NCI-H69 (cell line): ENCODE measurements at regions not wholly inside any gene's neighbourhood (a gene's known extent, or its start where the extent isn't known, plus 50 kb on each side); places are given as distances from the start of the nearest gene placed in this dataset.
A peak's percentile ranks its signal among the peaks of the same experiment; 100 is the strongest.
"Not testable (repeated sequence)": the region's sequence is repeated elsewhere in the genome, so short reads cannot be mapped to it uniquely, and the experiment has no call there.

ENCODE experiments used
- DNase-seq: peaks from one replicate; lab custom pipeline; 2025; lab: John Stamatoyannopoulos, UW

DNA sequence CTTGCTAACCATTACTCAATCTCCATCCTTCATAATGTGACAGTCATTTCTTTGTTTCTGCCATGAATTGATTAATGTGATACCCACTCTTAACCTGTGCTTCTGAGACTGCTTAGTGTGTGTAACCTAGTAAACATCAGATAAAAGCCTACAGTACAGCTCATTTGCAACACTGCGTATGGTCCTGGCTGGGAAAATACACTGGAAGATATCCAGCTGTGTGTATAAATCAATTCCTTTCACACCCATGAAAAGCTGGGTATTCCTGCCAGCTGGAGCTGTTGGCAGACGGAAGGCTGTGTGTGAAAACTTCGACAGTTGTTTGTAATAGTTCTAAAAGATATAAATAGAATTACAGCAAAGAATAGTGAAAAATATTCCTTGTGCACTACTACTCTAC, 509.2 kb downstream of the FRK start:
- DNase-seq: peak; percentile 86

DNA sequence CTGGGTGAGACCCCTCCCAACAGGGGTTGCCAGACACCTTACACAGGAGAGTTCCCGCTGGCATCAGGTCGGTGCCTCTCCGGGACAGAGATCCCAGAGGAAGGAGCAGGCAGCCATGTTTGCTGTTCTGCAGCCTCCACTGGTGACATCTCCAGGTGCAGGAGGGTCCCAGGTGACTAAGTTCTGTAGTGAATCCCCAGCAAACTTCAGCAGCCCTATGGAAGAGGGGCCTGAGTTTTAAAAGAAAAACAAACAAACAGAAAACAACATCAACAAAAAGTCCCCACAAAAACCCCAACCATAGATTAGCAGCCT, 515.1 kb downstream of the FRK start:
- DNase-seq: no peak

DNA sequence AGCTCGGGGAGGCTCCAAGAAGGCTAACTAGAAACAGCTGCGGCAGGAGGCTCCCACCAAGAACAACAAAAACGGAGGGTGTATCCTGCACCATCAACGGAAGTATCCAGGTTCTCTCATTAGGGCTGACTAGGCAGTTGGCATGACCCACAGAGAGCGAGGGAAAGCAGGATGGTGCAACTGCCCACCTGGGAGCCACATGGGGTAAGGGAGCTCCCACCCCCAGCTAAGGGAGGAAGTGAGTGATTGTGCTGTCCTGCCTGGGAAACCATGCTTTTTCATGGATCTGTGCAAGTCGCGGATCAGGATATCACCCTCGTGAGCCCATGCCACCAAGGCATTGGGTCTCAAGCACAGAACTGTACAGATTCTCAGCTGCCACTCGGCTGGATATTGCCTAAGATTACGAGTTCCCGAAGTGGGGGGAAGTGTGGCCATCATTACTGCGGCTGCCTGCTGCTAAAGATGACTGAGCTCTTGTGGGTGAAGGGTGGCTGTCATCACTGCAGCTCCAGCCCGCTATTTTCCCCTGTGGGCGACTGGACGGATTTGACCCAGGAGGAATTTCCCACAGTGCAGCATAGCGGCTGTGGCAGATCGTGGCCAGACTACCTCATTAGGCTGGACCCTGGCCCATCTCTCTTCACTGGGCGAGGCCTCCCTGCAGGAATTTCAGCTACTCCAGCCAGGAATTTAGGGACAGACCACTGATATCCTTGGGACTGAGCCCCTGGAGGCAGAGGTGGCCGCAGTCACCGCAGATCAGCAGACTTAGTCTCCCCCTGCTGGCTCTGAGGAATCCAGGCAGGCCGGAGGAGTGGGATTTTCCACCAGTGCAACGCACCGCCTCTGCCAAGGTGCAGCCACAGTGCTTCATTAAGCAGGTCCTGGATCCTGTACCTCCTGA, 515.7 kb downstream of the FRK start:
- no peak for DNase-seq

DNA sequence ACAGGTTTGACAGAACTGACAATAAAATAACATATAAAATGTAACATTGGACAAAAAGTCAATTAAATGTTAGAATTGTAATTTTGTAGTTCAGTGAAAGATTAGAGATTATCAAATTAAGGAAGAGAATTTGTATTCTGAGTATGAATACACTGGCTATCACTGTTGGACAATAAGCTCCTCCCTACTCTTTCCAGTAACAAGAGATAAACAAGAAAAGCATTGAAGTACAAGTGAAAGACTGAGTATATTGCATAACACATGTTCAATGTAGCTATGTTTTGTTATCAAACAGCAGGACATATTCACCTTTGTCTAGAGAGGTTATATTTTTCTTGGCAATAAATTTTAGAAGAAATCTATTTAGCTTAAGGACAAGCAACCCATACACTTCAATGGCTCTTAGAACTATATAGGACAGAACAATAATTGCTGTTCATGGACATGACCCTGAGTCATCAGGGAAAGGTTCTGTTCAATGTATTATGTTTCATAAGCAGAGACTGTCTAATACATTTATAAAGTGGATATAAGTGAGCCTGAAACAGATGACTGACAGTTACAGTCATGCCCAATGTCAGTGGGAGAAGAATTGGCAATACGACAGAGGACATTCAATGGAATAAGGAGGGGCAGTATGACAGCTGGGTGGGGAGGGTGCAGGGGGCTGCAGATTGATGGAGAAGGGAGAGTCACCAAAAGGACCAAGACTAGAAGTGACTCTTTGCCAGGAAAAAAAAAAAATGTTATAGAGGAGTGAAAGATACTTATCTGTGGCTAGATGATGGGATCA, 520.4 kb downstream of the FRK start:
- DNase-seq: no peak

DNA sequence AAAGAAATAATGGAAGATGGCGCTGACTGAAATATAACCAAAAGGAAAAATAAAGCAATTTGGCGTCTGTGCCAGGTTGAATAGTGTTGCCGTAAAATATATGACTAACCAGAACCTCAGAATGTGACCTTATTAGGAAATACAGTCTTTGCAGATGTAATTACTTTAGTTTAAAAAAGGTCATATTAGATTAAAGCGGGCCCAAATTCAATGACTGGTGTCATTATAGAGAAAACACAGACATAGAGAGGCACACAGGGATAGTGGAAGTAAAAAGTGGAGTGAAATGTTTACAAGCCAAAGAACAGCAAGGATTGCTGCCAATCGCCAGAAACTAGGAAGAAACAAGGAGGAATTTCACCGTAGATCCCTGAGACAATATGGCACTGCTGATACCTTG, 521.2 kb downstream of the FRK start:
- DNase-seq: no peak

DNA sequence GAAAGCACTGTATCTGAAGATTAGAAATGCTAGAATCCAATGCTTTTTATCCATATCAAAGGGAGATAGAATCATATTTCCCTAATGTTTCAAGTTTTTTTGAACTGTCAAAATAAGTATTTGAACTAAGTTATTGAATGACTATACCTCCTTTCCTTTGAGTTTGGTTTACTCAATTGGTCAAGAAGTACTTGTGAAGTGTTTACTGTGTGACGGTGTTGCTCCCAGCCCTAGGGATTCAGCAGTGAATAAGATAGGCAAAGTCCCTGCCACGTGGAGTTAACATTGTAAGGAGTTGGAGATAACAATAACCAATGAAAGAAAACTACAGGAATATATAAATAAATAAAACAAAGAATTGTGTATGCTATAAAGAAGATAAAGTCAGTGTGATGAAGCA, 535.9 kb downstream of the FRK start:
- DNase-seq: no peak

DNA sequence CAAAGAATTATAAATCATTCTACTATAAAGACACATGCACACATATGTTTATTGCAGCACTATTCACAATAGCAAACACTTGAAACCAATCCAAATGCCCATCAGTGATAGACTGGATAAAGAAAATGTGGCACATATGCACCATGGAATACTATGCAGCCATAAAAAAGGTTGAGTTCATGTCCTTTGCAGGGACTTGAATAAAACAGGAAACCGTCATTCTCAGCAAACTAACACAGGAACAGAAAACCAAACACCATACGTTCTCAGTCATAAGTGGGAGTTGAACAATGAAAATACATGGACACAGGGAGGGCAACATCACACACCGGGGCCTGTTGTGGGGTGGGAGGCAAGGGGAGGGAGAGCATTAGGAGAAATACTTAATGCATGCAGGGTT, 538.9 kb downstream of the FRK start:
- not testable (repeated sequence) for DNase-seq

DNA sequence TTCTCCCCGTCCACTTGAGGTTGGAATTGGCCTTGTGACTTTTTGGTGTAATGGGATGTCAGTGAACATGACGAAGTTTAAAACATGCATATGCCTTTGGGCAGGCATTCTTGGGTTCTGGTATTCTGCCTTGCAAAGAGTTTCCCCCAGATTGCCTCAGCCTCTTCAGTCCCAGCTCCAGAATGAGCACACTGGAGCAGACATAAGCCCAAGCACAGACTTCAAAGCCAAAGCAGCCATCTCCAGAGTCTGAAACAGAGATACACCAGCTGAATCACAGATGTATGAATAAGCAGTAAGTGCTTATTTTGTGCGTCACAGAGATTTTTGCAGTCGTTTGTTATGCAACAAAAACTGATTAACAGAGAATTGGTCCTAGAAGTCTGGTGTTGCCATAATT, 546.0 kb downstream of the FRK start:
- no peak for DNase-seq

DNA sequence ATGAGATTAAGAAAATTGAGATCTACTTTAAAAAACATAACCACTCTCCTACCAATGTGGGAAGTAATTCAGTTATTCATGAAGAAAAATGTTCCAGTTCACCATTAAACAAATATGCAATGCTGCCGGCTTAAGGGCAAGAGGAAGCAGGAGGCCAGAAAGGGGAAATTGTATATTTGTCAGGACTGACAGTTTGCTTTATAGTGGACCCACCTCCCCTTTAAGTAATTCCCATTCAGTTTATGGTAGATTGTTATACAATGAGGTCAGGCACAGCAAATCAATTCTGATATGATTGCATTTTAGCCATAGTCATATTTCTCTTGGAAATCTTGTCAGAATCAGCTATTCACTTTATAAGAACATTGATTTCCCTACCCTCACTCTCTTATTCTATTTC, 547.8 kb downstream of the FRK start:
- no peak for DNase-seq

DNA sequence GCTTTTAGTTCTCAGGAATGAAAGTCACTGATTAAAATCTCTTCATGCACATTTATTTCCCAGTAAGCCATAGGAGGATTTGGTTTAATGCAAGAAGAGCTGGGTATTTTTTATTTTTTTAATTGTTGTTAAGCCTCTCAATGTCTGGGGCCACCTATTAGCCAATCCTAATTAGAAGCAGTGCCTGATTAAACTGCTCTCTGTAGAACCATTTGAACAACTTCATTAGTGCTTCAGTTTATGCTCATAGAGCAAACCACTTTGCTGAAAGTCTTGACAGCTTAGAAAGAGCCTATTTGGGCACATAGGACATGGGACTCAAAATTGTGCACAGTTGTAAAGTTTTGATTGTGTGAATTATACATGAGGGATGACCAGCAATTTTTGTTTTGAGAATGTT, 548.9 kb downstream of the FRK start:
- no peak for DNase-seq

DNA sequence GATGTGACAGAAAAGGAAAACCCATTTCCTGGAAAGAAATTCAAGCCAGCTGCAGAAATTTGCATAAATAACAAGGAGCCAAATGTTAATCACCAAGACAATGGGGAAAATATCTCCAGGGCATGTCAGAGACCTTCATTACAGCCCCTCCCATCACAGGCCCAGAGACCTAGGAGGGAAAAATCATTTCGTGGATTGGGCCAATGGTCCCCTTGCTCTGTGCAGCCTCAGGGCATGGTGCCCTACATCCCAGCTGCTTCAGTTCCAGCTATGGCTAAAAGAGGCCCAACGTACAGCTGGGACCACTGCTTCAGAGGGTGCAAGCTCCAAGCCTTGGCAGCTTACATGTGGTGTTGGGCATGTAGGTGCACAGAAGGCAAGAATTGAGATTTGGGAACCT, 558.3 kb downstream of the FRK start:
- DNase-seq: peak; percentile 7

DNA sequence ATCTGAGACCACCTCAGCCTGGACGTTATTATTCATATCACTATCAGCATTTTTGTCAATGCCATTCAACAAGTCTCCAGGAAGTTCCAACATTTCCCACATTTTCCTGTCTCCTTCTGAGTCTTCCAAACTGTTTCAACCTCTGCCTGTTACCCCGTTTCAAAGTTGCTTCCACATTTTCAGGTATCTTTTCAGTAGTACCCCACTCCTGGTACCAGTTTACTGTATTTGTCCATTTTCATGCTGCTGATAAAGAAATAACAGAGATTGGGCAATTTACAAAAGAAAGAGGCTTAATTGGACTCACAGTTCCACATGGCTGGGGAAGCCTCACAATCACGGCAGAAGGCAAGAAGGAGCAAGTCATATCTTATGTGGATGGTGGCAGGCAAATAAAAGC, 565.5 kb downstream of the FRK start:
- DNase-seq: no peak

DNA sequence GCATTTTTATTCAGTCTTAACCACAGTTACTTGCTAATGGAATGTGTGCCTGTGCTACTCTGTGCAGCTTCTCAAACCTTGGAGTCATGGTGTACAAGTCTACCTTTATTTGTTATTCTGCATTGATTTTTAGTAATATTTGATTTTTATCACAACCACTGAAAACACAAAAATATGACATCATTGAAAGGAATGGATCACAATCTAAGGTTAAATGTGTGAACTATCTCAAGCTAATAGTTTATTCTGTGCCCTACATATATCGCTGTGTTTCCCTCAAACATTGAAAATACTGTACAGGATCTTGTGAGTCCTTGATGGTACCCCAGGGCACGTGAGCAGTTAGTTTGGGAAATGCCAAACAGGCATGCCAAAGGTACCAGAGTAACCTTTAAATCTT, 573.4 kb downstream of the FRK start:
- DNase-seq: no peak

DNA sequence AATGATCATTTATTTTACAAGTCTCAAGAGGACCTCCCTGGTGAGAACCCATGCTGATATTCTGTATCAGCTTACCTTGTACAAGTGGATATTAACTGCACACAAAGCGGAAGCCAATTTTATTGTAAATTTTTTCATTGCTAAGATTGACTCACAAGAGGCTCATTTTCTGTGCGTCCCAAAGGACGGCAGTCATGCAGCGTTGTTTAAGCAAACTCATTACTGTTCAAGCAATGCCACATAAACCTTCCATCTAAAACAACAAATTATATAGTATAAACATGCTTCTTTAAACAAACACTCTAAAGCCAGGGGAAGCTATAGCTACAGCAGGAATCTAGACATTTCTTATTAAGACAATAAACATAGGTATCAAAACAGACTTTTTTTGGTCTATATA, 575.3 kb downstream of the FRK start:
- peak; percentile 82 for DNase-seq

DNA sequence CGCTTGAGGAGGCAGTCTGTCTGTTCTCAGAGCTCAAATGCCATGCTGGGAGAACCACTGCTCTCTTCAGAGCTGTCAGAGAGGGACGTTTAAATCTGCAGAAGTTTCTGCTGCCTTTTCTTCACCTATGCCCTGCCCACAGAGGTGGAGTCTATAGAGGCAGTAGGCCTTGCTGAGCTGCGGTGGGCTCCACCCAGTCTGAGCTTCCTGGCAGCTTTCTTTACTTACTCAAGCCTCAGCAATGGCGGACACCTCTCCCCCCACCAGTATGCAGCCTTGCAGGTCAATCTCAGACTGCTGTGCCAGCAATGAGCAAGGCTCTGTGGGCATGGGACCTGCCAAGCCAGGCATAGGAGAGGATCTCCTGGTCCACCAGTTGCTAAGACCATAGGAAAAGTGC, 580.1 kb downstream of the FRK start:
- DNase-seq: not testable (repeated sequence)

DNA sequence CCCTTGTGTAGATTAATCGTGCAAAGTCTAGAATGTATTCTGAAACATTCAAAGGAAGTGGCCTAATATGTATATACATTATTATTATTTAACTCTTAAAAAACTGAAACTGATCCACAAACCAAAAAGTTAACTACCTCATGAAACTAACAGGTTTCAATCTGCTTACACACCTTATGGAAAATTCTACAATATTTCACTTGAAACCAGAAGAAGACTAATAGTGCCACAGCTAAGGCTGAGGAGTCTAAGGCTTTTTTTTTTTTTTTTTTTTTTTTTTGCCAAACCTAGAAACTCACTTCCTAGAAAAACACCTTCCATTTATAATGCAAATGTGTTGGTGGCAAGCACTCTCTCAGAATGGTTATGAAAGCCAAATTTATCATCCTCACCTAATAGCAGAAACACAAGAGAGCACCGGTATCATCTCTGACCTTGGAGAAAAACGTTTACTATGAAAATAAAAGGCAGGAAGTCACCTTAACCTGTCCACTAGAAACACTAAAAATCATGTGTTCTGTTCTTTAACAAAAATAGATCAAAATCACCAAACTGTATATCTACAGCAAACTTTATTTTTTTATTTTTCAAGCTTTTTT, 586.1 kb downstream of the FRK start:
- no peak for DNase-seq

DNA sequence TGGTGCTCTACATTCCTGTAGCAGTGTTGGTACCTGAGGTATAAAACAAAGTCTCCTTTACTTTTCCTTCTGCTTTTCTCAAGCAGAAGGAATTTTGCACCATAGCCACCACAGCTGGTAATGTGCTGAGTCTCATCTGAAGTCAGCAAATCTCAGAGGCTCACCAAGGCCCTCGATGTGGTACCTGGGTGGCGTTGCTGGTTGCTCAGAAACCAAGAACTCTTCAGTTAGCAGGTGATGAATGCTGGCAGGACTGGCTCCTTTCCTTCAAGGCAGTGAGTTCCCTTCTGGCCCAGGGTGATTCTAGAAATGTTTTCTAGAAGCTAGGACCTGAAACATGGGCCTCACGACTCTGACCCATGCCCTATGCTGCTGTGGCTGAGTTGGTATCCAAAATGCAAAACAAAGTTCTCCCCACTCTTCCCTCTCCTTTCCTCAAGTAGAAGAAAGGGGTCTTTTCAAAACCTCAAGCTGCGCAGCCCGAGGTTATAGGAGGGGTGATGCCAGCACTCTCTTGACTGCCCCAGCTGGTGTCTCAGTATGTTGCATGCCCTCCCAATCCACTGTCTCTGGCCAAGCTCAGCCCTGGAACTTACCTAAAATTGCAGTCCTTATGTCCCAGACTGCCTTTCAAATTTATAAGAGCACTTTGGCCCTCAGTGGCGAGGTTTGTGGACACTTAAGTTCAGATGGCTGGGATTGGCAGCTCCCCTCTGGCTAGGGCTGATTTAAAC, 592.3 kb downstream of the FRK start:
- no peak for DNase-seq

DNA sequence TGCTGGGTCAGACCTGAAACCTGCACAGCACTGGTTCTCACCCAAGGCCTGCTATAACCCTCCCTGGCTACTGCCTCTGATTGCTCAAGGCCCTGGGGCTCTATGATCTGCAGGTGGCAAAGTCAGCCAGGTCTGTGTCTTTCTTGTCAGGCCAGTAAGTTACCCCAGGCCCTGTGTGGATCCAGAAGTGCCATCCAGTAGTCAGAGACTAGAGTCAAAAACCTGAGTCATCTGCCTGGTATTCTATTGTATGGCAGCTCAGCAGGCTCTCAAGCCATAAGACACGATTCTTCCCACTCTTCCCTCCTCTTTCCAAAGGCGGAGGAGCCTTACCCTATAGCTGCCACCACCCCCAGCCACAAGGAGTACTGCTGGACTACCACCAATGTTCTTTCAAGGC, 593.0 kb downstream of the FRK start:
- DNase-seq: no peak

DNA sequence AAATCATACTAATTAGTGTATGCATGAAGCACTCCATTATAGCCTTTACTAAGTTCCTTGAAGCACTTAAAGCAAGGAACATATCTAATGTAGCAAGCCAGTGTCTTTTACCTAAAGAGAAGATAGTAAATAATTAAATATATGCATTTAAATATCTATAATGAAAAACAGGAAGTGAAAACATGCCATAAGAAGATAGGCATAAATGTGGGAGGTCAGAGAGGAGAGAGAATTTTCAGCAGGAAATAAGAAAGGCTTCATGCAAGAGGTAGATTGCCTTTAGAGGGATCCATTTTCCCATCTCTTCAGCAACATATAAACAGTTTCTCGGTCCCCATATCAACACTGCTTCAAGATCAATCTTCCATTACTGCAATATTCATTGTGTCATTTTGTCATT, 599.8 kb downstream of the FRK start:
- no peak for DNase-seq

DNA sequence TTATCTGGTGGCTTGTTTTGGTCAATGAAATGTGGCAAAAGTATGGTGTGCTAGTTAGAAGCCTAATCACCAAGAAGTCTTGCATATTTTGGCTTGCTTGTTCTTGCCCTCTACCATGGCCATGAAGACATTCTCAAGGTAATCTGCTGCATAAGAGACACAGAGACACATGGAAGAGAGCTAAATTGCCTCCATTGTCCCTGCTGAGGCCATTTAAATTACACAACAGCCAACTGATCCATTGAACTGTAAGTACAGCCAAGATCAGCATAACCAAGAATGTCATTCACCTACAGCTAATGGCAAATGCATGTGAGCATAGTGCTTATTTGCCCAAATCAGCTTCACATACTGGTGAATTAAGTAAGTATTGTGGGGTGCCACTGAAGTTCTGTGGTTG, 603.8 kb downstream of the FRK start:
- DNase-seq: peak; percentile 0

DNA sequence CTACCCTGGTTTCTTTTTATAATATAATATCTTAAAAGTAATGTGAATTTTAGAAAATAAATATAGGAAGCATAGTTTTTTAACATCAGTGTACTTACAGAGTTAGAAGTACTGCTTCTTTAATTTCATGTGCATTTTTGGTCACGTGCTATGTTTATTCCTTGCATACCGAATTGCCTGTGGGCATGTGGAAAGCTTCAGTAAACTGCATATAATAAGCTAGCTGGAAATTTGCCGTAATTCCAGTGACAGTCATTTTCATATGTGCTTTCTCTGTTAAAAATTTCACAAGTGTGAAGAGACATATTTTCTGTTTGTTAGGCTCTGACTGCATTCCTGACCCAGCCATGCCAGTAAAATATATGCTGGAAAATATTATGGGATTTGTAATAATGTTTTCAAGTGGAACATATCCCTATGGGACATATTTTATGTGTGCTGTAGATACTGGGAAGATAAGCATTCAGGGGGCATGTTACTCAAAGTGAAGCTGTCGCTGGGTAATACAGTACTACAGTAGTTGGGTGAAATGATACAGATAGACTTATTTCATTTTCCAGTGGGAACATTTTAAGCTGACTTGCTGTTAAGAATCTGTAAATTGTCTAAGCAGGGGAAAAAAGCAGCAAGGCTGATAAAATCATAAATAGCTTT, 616.7 kb downstream of the FRK start:
- no peak for DNase-seq

DNA sequence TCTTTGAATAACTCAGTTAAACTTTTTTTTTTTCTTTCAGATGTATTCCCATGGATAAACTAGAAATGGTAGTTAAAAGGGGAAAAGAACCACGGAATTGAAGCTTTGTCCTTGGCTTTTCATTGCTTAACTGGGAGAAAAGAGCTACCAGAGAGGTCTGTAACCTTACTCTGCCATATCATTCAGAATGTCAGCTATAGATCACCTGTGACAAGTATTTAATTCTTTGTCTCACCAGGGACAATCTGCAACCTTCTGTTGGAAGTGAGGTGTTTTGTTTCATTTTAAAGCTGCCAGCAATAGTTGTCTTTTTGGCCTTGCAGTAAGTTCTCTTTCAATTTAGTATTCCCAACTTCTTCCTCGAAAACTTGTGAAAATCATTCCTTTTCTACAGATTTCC, 618.4 kb downstream of the FRK start:
- no peak for DNase-seq
